ENCODE measurements at regions not wholly inside any gene's neighbourhood (a gene's known extent, or its start where the extent isn't known, plus 50 kb on each side); places are given as distances from the start of the nearest gene placed in this dataset.

- TF ChIP-seq CTCF (conservative IDR thresholded peaks at IDR 0.05; ENCODE audit: low read depth, low read length) = no peak
- 0 out of 2 replicates have a peak, but pooled peaks have one; percentile 6 for TF ChIP-seq NFE2L2 (IDR thresholded peaks at IDR 0.05; ENCODE audit: low read depth, low read length)
- TF ChIP-seq MAFK (IDR thresholded peaks at IDR 0.05; ENCODE audit: low read depth, low read length) = no peak
- TF ChIP-seq POLR2A (IDR thresholded peaks at IDR 0.05; ENCODE audit: low read depth, low read length) = no peak
- no peak for TF ChIP-seq RAD21 (IDR thresholded peaks at IDR 0.05; ENCODE audit: low read length)
- TF ChIP-seq USF2 (IDR thresholded peaks at IDR 0.05; ENCODE audit: low read depth, low read length) = no peak
- no peak for TF ChIP-seq RFX5 (IDR thresholded peaks at IDR 0.05; ENCODE audit: low read depth, low read length)
Observed at GRCh38 chr14:29144621-29145020, 378.0 kb downstream of the FOXG1 start.

Data from IMR-90 (cell line).